ENCODE measurements at regions not wholly inside any gene's neighbourhood (a gene's known extent, or its start where the extent isn't known, plus 50 kb on each side); places are given as distances from the start of the nearest gene placed in this dataset.

GRCh38 chr2:106644623-106645022 is 157.5 kb downstream of the CD8B2 start:
- TF ChIP-seq, protein P1, sequence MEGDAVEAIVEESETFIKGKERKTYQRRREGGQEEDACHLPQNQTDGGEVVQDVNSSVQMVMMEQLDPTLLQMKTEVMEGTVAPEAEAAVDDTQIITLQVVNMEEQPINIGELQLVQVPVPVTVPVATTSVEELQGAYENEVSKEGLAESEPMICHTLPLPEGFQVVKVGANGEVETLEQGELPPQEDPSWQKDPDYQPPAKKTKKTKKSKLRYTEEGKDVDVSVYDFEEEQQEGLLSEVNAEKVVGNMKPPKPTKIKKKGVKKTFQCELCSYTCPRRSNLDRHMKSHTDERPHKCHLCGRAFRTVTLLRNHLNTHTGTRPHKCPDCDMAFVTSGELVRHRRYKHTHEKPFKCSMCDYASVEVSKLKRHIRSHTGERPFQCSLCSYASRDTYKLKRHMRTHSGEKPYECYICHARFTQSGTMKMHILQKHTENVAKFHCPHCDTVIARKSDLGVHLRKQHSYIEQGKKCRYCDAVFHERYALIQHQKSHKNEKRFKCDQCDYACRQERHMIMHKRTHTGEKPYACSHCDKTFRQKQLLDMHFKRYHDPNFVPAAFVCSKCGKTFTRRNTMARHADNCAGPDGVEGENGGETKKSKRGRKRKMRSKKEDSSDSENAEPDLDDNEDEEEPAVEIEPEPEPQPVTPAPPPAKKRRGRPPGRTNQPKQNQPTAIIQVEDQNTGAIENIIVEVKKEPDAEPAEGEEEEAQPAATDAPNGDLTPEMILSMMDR (IDR thresholded peaks at IDR 0.05; ENCODE audit: insufficient read depth, low read length), result no peak
- H3K4me3 ChIP-seq (ENCODE audit: low read depth, low read length), result no peak overlapping the region
- no peak for DNase-seq (ENCODE audit: low read depth)

GRCh38 chr2:106646605-106647004 is 159.4 kb downstream of the CD8B2 start:
- no peak for DNase-seq (ENCODE audit: low read depth)
- TF ChIP-seq, protein P1 (IDR thresholded peaks at IDR 0.05; ENCODE audit: insufficient read depth, low read length), result no peak
- H3K4me3 ChIP-seq (ENCODE audit: low read depth, low read length), result no peak overlapping the region

DNA sequence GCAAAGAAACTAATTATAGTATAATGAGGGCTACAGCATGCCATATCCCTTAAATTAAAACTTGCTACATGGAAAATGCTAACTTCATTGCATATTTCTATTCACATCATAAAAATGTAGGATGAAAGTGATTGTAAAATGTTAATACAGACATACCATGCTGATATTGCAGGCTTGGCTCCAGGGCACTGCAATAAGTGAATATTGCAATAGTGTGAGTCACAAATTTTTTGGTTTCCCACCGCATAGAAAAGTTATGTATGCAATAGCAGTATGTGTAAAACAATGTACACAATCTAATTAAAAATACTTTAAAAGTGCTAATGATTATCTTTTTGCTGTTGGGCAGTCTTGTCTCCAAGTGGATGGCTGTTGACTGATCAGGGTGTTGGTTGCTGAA is 162.1 kb downstream of the CD8B2 start:
- no peak overlapping the region for H3K4me3 ChIP-seq (ENCODE audit: low read depth, low read length)
- TF ChIP-seq, protein P1 (IDR thresholded peaks at IDR 0.05; ENCODE audit: insufficient read depth, low read length), result no peak
- DNase-seq (ENCODE audit: low read depth), result no peak

- DNase-seq (ENCODE audit: low read depth), result no peak
- TF ChIP-seq, protein P1 (IDR thresholded peaks at IDR 0.05; ENCODE audit: insufficient read depth, low read length), result no peak
- no peak overlapping the region for H3K4me3 ChIP-seq (ENCODE audit: low read depth, low read length)
Measured at GRCh38 chr2:106653465-106653864, 166.3 kb downstream of the CD8B2 start.

GRCh38 chr2:106658616-106659015 is 171.5 kb downstream of the CD8B2 start:
- DNase-seq (ENCODE audit: low read depth), result no peak
- TF ChIP-seq, protein P1 (IDR thresholded peaks at IDR 0.05; ENCODE audit: insufficient read depth, low read length), result no peak
- no peak overlapping the region for H3K4me3 ChIP-seq (ENCODE audit: low read depth, low read length)

- H3K4me3 ChIP-seq (ENCODE audit: low read depth, low read length), result no peak overlapping the region
- TF ChIP-seq, protein P1 (IDR thresholded peaks at IDR 0.05; ENCODE audit: insufficient read depth, low read length), result no peak
Measured at GRCh38 chr2:106664669-106665068, 177.5 kb downstream of the CD8B2 start.

DNA sequence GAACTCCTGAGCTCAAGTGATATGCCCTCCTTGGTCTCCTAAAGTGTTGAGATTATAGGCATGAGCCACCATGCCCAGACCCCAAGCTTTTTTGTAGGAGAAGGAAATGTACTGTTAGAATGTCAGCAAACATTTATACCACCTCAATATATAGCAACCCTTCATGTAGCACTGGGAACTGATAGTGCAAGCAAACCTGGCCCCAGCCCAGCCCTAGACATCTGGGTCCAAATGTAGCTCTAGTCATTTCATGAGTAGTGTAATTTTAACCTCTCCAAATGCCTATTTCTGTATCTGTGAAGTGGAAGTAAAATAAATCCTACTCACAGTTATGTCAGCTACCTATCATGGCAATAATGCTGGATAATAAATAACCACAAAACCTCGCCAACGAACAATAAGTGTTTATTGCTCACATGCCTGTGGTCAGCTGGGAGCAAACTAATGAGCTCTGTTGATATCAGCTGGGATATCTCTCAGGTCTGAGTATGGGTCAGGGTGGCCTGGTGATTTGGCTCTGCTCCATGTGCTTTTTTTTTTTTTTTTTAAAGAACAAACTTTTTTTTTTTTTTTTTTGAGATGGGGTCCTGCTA is 180.4 kb downstream of the CD8B2 start:
- no peak for DNase-seq (ENCODE audit: low read depth)
- no peak overlapping the region for H3K4me3 ChIP-seq (ENCODE audit: low read depth, low read length)

More at GRCh38 chr2:106664669-106665068, 177.5 kb downstream of the CD8B2 start:
- no peak for DNase-seq (ENCODE audit: low read depth)

More for the DNA sequence above, 180.4 kb downstream of the CD8B2 start:
- TF ChIP-seq, protein P1 (IDR thresholded peaks at IDR 0.05; ENCODE audit: insufficient read depth, low read length), result no peak

Data from fibroblast of the aortic adventitia (primary cell).